Loucy (cell line): ENCODE measurements at regions not wholly inside any gene's neighbourhood (a gene's known extent, or its start where the extent isn't known, plus 50 kb on each side); places are given as distances from the start of the nearest gene placed in this dataset.

Experiments used
- CTCF ChIP-seq: fragments of 200-600 bp; sonication (generic); conservative IDR thresholded peaks from 2 replicates; pipeline ENCODE4 v1.5.1; 2014; ENCODE audit warnings: mild to moderate bottlenecking, antibody characterized with exemption, low read length
- EZH2phosphoT487 ChIP-seq: fragments of 200-600 bp; IDR thresholded peaks from 2 replicates; pipeline ENCODE4 v1.6.1; 2018; ENCODE audit warnings: antibody characterized with exemption, mild to moderate bottlenecking, moderate library complexity, borderline replicate concordance

- TF ChIP-seq CTCF = no peak
- TF ChIP-seq EZH2phosphoT487 = no peak
Measured at GRCh38 chr13:89883893-89884448, 1463.5 kb upstream of the MIR17HG start.
